SK-N-SH (cell line): ENCODE measurements at regions not wholly inside any gene's neighbourhood (a gene's known extent, or its start where the extent isn't known, plus 50 kb on each side); places are given as distances from the start of the nearest gene placed in this dataset.

Experiments used
- CTCF ChIA-PET: fragments of 300-600, 350-600 bp; formaldehyde crosslinking; extraction: SDS; loops from one replicate; lab custom pipeline; 2021; lab: Yijun Ruan, JAX
- POLR2A ChIA-PET: fragments of 350-600 bp; sonication (Branson Sonifier 250); formaldehyde crosslinking; extraction: SDS; loops from one replicate; lab custom pipeline; 2020; ENCODE audit warnings: antibody characterized with exemption, inconsistent platforms; lab: Yijun Ruan, JAX
- DNase-seq: peaks from one replicate; pipeline ENCODE4 v3.0.0; 2012
- H2AFZ ChIP-seq: fragments of 200-600 bp; sonication (generic); 2 replicates; pipeline ENCODE4 v1.8.1; 2016; ENCODE audit warnings: antibody characterized with exemption, mild to moderate bottlenecking, low read depth
- H3F3A ChIP-seq: fragments of 200-600 bp; sonication (generic); replicated peaks from 2 replicates; pipeline ENCODE3; 2016; ENCODE audit warnings: antibody characterized with exemption, mild to moderate bottlenecking; ENCODE audit not compliant: insufficient read depth
- H3K27ac ChIP-seq, 2 experiments: fragments of 200-500 bp in 1 of 2; fragments of 200-600 bp in 1 of 2; sonication (Bioruptor generic) in 1 of 2; sonication (generic), shearing (Covaris generic) in 1 of 2; 2 replicates each; pipeline versions ENCODE4 v1.5.1 to v1.6.1; 2014 to 2016; ENCODE audit warnings: low read depth in 2 of 2, inconsistent platforms in 1 of 2, low read length in 1 of 2, mild to moderate bottlenecking in 1 of 2, mixed read lengths in 1 of 2
- H3K27me3 ChIP-seq: fragments of 200-600 bp; sonication (generic), shearing (Covaris generic); 2 replicates; pipeline ENCODE4 v1.6.1; 2016; ENCODE audit warnings: mixed run types; ENCODE audit not compliant: insufficient read depth
- H3K36me3 ChIP-seq, 2 experiments: fragments of 200-500 bp in 1 of 2; fragments of 200-600 bp in 1 of 2; sonication (Bioruptor generic) in 1 of 2; sonication (generic) in 1 of 2; replicated peaks in 1 of 2; 2 replicates each; pipeline versions ENCODE3 to v1.5.1; 2014 to 2016; ENCODE audit warnings: low read length in 1 of 2, mild to moderate bottlenecking in 1 of 2; ENCODE audit not compliant: insufficient read depth in 2 of 2, control insufficient read depth in 1 of 2
- H3K4me1 ChIP-seq, 2 experiments: fragments of 200-500 bp in 1 of 2; fragments of 200-600 bp in 1 of 2; sonication (Bioruptor generic) in 1 of 2; sonication (generic), shearing (Covaris generic) in 1 of 2; 2 replicates each; pipeline versions ENCODE4 v1.5.1 to v1.6.1; 2014 to 2016; ENCODE audit warnings: low read depth in 1 of 2, low read length in 1 of 2, mixed run types in 1 of 2; ENCODE audit not compliant: insufficient read depth in 2 of 2, control insufficient read depth in 1 of 2
- H3K4me2 ChIP-seq: fragments of 200-600 bp; sonication (generic), shearing (Covaris generic); 2 replicates; pipeline ENCODE4 v1.6.1; 2017; ENCODE audit warnings: mixed run types
- H3K4me3 ChIP-seq, 2 experiments: fragments of 200-500 bp in 1 of 2; fragments of 200-600 bp in 1 of 2; sonication (Bioruptor generic) in 1 of 2; sonication (generic), shearing (Covaris generic) in 1 of 2; 2 replicates each; pipeline versions ENCODE4 v1.5.1 to v1.8.1; 2014 to 2016; ENCODE audit warnings: low read depth in 2 of 2, inconsistent platforms in 1 of 2, low read length in 1 of 2, mild to moderate bottlenecking in 1 of 2, mixed read lengths in 1 of 2, moderate library complexity in 1 of 2
- H3K79me2 ChIP-seq: fragments of 200-600 bp; sonication (generic); 2 replicates; pipeline ENCODE4 v1.8.1; 2017; ENCODE audit warnings: mild to moderate bottlenecking; ENCODE audit not compliant: insufficient read depth
- H3K9ac ChIP-seq: fragments of 200-600 bp; sonication (generic); 2 replicates; pipeline ENCODE4 v1.6.1; 2017; ENCODE audit warnings: mixed run types
- H3K9me2 ChIP-seq: fragments of 200-600 bp; sonication (generic); 2 replicates; pipeline ENCODE4 v1.6.1; 2017; ENCODE audit warnings: mixed run types
- H3K9me3 ChIP-seq: fragments of 200-600 bp; sonication (generic); 2 replicates; pipeline ENCODE4 v1.6.1; 2017; ENCODE audit warnings: mixed run types, mild to moderate bottlenecking, moderate library complexity
- H4K20me1 ChIP-seq: fragments of 200-600 bp; sonication (generic); 2 replicates; pipeline ENCODE4 v1.6.1; 2017; ENCODE audit warnings: mild to moderate bottlenecking, mixed run types; ENCODE audit not compliant: insufficient read depth
- ELF1 ChIP-seq: IDR thresholded peaks from 2 replicates; pipeline ENCODE4 v1.4.0; 2012
- EP300 ChIP-seq, 2 experiments: IDR thresholded peaks; 2 replicates each; pipeline versions ENCODE4 v1.4.0 to v1.6.1; 2012; ENCODE audit warnings: borderline replicate concordance in 1 of 2, low read depth in 1 of 2, low read length in 1 of 2
- FOSL2 ChIP-seq: IDR thresholded peaks from 2 replicates; pipeline ENCODE4 v1.4.0; 2012; ENCODE audit warnings: low read depth, mild to moderate bottlenecking, moderate library complexity, borderline replicate concordance
- MEF2A ChIP-seq: IDR thresholded peaks from 2 replicates; pipeline ENCODE4 v1.4.0; 2012; ENCODE audit warnings: low read depth, borderline replicate concordance
- MXI1 ChIP-seq: IDR thresholded peaks from 2 replicates; pipeline ENCODE4 v1.6.1; 2012; ENCODE audit warnings: mild to moderate bottlenecking, low read depth, low read length, improper control_type of control experiment
- RAD21 ChIP-seq: IDR thresholded peaks from 2 replicates; pipeline ENCODE4 v1.6.1; 2012; ENCODE audit warnings: mild to moderate bottlenecking, low read length
- RFX5 ChIP-seq: IDR thresholded peaks from 2 replicates; pipeline ENCODE4 v1.6.1; 2012; ENCODE audit warnings: mild to moderate bottlenecking, improper control_type of control experiment, low read length
- TAF1 ChIP-seq: IDR thresholded peaks from 2 replicates; pipeline ENCODE4 v1.6.1; 2012; ENCODE audit warnings: low read depth, mild to moderate bottlenecking, low read length, moderate library complexity, borderline replicate concordance
- TCF12 ChIP-seq: IDR thresholded peaks from 2 replicates; pipeline ENCODE4 v1.4.0; 2012
- TEAD4 ChIP-seq: IDR thresholded peaks from 2 replicates; pipeline ENCODE4 v1.4.0; 2012; ENCODE audit warnings: mild to moderate bottlenecking, borderline replicate concordance; ENCODE audit not compliant: insufficient read depth
- WGBS: methylation state at CpG from one replicate; pipeline ENCODE4 v1.1.6; 2017; ENCODE audit warnings: low lambda C conversion rate; 5-methylcytosine and 5-hydroxymethylcytosine counted together
- TF ChIP-seq, protein P1 (sequence below): IDR thresholded peaks from 2 replicates; pipeline ENCODE4 v1.6.1; 2012; ENCODE audit warnings: mild to moderate bottlenecking, low read depth, low read length, moderate library complexity
- TF ChIP-seq, protein P2 (sequence below): IDR thresholded peaks from 2 replicates; pipeline ENCODE4 v1.4.0; 2012; ENCODE audit warnings: low read depth, borderline replicate concordance
- TF ChIP-seq, protein P3 (sequence below): fragments of 150-350 bp; IDR thresholded peaks from 2 replicates; pipeline ENCODE4 v1.6.1; 2016; ENCODE audit warnings: mild to moderate bottlenecking, low read depth, low read length
- TF ChIP-seq, protein P4 (sequence below): IDR thresholded peaks from 2 replicates; pipeline ENCODE4 v1.4.0; 2012; ENCODE audit warnings: low read depth
- TF ChIP-seq, protein P5 (sequence below): fragments of 150-350 bp; IDR thresholded peaks from 2 replicates; pipeline ENCODE4 v1.6.1; 2017; ENCODE audit warnings: antibody characterized with exemption, low read length, low read depth, borderline replicate concordance
- TF ChIP-seq, protein P6 (sequence below): fragments of 200-600 bp; sonication (generic); IDR thresholded peaks from 2 replicates; pipeline ENCODE4 v1.6.1; 2017; ENCODE audit warnings: antibody characterized with exemption, mild to moderate bottlenecking, moderate library complexity
- TF ChIP-seq, protein P7 (sequence below): IDR thresholded peaks from 2 replicates; pipeline ENCODE4 v1.4.0; 2012; ENCODE audit warnings: low read depth, borderline replicate concordance

DNA sequence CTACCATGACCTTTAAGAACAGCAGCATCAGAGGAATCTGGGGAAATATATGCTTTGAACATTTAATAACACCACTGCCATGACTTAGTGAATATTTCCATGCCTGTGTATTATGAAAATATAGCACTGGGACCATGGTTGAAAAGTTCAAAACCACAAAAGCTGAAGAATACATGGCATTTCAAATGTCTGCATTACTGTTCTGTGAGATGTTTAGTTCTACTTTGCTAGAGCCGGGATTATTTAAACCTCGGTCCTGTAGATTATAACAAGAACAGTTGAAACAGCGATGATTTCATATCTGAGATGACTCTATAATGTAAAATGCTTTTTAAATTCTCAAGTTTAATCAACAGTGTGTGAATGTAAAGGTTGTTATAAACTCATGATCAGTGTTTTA lies 126.7 kb upstream of the AGA start:
- ChIA-PET CTCF (interaction anchor here (1.5 kb wide), 1 partner anchor 15 kb away, joined by 6 read pairs; no protein-coding TSS in a partner anchor), POLR2A (no interaction called here)
- H2AFZ ChIP-seq, result no peak overlapping the region

More for the DNA sequence above, 126.7 kb upstream of the AGA start:
- Histone ChIP-seq H3K4me3 (no peak overlapping the region), H3K27me3 (no peaks in the 10 kb centered on the region), H3F3A (peaks cover 12% of the 10 kb centered on the region), H3K27ac (no peak overlapping the region), H4K20me1 (no peaks in the 10 kb centered on the region), H3K4me1 (peaks cover 0 to 1% of the 10 kb centered on the region in 2 experiments; a peak in 1 of 4 replicates), H3K4me2 (no peak overlapping the region), H3K9ac (no peak overlapping the region), H3K9me2 (no peaks in the 10 kb centered on the region), H3K9me3 (no peaks in the 10 kb centered on the region), H3K79me2 (no peaks in the 10 kb centered on the region), H3K36me3 (no peaks in the 10 kb centered on the region)
- no peak for TF ChIP-seq RFX5
- TF ChIP-seq, protein P1, sequence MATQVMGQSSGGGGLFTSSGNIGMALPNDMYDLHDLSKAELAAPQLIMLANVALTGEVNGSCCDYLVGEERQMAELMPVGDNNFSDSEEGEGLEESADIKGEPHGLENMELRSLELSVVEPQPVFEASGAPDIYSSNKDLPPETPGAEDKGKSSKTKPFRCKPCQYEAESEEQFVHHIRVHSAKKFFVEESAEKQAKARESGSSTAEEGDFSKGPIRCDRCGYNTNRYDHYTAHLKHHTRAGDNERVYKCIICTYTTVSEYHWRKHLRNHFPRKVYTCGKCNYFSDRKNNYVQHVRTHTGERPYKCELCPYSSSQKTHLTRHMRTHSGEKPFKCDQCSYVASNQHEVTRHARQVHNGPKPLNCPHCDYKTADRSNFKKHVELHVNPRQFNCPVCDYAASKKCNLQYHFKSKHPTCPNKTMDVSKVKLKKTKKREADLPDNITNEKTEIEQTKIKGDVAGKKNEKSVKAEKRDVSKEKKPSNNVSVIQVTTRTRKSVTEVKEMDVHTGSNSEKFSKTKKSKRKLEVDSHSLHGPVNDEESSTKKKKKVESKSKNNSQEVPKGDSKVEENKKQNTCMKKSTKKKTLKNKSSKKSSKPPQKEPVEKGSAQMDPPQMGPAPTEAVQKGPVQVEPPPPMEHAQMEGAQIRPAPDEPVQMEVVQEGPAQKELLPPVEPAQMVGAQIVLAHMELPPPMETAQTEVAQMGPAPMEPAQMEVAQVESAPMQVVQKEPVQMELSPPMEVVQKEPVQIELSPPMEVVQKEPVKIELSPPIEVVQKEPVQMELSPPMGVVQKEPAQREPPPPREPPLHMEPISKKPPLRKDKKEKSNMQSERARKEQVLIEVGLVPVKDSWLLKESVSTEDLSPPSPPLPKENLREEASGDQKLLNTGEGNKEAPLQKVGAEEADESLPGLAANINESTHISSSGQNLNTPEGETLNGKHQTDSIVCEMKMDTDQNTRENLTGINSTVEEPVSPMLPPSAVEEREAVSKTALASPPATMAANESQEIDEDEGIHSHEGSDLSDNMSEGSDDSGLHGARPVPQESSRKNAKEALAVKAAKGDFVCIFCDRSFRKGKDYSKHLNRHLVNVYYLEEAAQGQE, result no peak
- TF ChIP-seq, protein P2, sequence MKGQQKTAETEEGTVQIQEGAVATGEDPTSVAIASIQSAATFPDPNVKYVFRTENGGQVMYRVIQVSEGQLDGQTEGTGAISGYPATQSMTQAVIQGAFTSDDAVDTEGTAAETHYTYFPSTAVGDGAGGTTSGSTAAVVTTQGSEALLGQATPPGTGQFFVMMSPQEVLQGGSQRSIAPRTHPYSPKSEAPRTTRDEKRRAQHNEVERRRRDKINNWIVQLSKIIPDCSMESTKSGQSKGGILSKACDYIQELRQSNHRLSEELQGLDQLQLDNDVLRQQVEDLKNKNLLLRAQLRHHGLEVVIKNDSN, result no peak
- TF ChIP-seq FOSL2, result no peak
- TF ChIP-seq, protein P3, sequence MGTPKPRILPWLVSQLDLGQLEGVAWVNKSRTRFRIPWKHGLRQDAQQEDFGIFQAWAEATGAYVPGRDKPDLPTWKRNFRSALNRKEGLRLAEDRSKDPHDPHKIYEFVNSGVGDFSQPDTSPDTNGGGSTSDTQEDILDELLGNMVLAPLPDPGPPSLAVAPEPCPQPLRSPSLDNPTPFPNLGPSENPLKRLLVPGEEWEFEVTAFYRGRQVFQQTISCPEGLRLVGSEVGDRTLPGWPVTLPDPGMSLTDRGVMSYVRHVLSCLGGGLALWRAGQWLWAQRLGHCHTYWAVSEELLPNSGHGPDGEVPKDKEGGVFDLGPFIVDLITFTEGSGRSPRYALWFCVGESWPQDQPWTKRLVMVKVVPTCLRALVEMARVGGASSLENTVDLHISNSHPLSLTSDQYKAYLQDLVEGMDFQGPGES, result no peak
- TF ChIP-seq, protein P4, sequence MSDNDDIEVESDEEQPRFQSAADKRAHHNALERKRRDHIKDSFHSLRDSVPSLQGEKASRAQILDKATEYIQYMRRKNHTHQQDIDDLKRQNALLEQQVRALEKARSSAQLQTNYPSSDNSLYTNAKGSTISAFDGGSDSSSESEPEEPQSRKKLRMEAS, result no peak
- no peak for TF ChIP-seq EP300 (IDR thresholded peaks at IDR 0.05; ENCODE audit: borderline replicate concordance in 1 of 2, low read depth in 1 of 2, low read length in 1 of 2)
- no peak for TF ChIP-seq RAD21
- no peak for TF ChIP-seq TAF1
- TF ChIP-seq TEAD4, result no peak
- no peak for TF ChIP-seq ELF1
- TF ChIP-seq, protein P5, sequence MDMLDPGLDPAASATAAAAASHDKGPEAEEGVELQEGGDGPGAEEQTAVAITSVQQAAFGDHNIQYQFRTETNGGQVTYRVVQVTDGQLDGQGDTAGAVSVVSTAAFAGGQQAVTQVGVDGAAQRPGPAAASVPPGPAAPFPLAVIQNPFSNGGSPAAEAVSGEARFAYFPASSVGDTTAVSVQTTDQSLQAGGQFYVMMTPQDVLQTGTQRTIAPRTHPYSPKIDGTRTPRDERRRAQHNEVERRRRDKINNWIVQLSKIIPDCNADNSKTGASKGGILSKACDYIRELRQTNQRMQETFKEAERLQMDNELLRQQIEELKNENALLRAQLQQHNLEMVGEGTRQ, result no peak
- TF ChIP-seq TCF12, result no peak
- TF ChIP-seq MEF2A, result no peak
- TF ChIP-seq MXI1, result no peak
- TF ChIP-seq, protein P6, sequence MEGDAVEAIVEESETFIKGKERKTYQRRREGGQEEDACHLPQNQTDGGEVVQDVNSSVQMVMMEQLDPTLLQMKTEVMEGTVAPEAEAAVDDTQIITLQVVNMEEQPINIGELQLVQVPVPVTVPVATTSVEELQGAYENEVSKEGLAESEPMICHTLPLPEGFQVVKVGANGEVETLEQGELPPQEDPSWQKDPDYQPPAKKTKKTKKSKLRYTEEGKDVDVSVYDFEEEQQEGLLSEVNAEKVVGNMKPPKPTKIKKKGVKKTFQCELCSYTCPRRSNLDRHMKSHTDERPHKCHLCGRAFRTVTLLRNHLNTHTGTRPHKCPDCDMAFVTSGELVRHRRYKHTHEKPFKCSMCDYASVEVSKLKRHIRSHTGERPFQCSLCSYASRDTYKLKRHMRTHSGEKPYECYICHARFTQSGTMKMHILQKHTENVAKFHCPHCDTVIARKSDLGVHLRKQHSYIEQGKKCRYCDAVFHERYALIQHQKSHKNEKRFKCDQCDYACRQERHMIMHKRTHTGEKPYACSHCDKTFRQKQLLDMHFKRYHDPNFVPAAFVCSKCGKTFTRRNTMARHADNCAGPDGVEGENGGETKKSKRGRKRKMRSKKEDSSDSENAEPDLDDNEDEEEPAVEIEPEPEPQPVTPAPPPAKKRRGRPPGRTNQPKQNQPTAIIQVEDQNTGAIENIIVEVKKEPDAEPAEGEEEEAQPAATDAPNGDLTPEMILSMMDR, result no peak
- TF ChIP-seq, protein P7, sequence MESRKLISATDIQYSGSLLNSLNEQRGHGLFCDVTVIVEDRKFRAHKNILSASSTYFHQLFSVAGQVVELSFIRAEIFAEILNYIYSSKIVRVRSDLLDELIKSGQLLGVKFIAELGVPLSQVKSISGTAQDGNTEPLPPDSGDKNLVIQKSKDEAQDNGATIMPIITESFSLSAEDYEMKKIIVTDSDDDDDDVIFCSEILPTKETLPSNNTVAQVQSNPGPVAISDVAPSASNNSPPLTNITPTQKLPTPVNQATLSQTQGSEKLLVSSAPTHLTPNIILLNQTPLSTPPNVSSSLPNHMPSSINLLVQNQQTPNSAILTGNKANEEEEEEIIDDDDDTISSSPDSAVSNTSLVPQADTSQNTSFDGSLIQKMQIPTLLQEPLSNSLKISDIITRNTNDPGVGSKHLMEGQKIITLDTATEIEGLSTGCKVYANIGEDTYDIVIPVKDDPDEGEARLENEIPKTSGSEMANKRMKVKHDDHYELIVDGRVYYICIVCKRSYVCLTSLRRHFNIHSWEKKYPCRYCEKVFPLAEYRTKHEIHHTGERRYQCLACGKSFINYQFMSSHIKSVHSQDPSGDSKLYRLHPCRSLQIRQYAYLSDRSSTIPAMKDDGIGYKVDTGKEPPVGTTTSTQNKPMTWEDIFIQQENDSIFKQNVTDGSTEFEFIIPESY, result no peak
- 52% methylated on average over 3 of the region's 3 CpGs for WGBS
- no peak for DNase-seq
